Type B pancreatic cell (in vitro differentiated cells): ENCODE measurements at regions not wholly inside any gene's neighbourhood (a gene's known extent, or its start where the extent isn't known, plus 50 kb on each side); places are given as distances from the start of the nearest gene placed in this dataset.

Experiments used
- DNase-seq: peaks from one replicate; pipeline ENCODE4 v3.0.0; 2021; ENCODE audit warnings: mixed read lengths; ENCODE audit not compliant: unreplicated experiment; ENCODE audit errors: extremely low spot score
- H3K27ac Mint-ChIP-seq: 2 replicates; pipeline ENCODE4 v1.8.0; 2021; ENCODE audit warnings: mild to moderate bottlenecking, mixed read lengths
- H3K27me3 Mint-ChIP-seq: 2 replicates; pipeline ENCODE4 v1.8.0; 2021; ENCODE audit warnings: mixed read lengths
- H3K36me3 Mint-ChIP-seq: 2 replicates; pipeline ENCODE4 v1.8.0; 2021; ENCODE audit warnings: mixed read lengths
- H3K4me1 Mint-ChIP-seq: one replicate; pipeline ENCODE4 v1.8.0; 2021; ENCODE audit warnings: mixed read lengths; ENCODE audit not compliant: unreplicated experiment
- H3K4me3 Mint-ChIP-seq: 2 replicates; pipeline ENCODE4 v1.8.0; 2021; ENCODE audit warnings: mild to moderate bottlenecking, mixed read lengths
- H3K9me3 Mint-ChIP-seq: 2 replicates; pipeline ENCODE4 v1.8.0; 2021; ENCODE audit warnings: mixed read lengths
- CTCF ChIP-seq: fragments of 200-600 bp; sonication (generic); conservative IDR thresholded peaks from 2 replicates; pipeline ENCODE4 v1.5.0; 2021; ENCODE audit warnings: antibody characterized with exemption, mild to moderate bottlenecking

GRCh38 chr20:22834651-22835256, 200.4 kb upstream of the SSTR4 start:
- no peaks in the 10 kb centered on the region for H3K9me3 Mint-ChIP-seq
- no peak overlapping the region for H3K4me3 Mint-ChIP-seq
- H3K36me3 Mint-ChIP-seq, result no peaks in the 10 kb centered on the region
- no peak for TF ChIP-seq CTCF
- no peak overlapping the region for H3K27ac Mint-ChIP-seq
- no peak for DNase-seq
- H3K4me1 Mint-ChIP-seq, result peaks cover 13% of the 10 kb centered on the region
- H3K27me3 Mint-ChIP-seq, result peaks cover 60% of the 10 kb centered on the region

GRCh38 chr20:22836211-22836610, 198.9 kb upstream of the SSTR4 start:
- no peak overlapping the region for H3K27ac Mint-ChIP-seq
- no peaks in the 10 kb centered on the region for H3K36me3 Mint-ChIP-seq
- H3K27me3 Mint-ChIP-seq, result peaks cover 60% of the 10 kb centered on the region
- no peak overlapping the region for H3K4me3 Mint-ChIP-seq
- no peak for TF ChIP-seq CTCF
- peaks cover 21% of the 10 kb centered on the region for H3K4me1 Mint-ChIP-seq
- H3K9me3 Mint-ChIP-seq, result no peaks in the 10 kb centered on the region
- DNase-seq, result no peak

- H3K9me3 Mint-ChIP-seq, result no peaks in the 10 kb centered on the region
- peaks cover 23% of the 10 kb centered on the region for H3K4me1 Mint-ChIP-seq
- DNase-seq, result no peak
- H3K4me3 Mint-ChIP-seq, result no peak overlapping the region
- no peak for TF ChIP-seq CTCF
- peaks cover 55% of the 10 kb centered on the region for H3K27me3 Mint-ChIP-seq
- no peaks in the 10 kb centered on the region for H3K36me3 Mint-ChIP-seq
- H3K27ac Mint-ChIP-seq, result no peak overlapping the region
Observed at GRCh38 chr20:22836877-22837276, 198.2 kb upstream of the SSTR4 start.

- H3K4me1 Mint-ChIP-seq, result peaks cover 31% of the 10 kb centered on the region
- H3K9me3 Mint-ChIP-seq, result no peaks in the 10 kb centered on the region
- TF ChIP-seq CTCF, result no peak
- no peaks in the 10 kb centered on the region for H3K36me3 Mint-ChIP-seq
- H3K4me3 Mint-ChIP-seq, result no peak overlapping the region
- no peak overlapping the region for H3K27ac Mint-ChIP-seq
- H3K27me3 Mint-ChIP-seq, result peaks cover 65% of the 10 kb centered on the region
- DNase-seq, result no peak
Observed at GRCh38 chr20:22838001-22838400, 197.1 kb upstream of the SSTR4 start.

GRCh38 chr20:22841846-22842245, 193.3 kb upstream of the SSTR4 start:
- no peaks in the 10 kb centered on the region for H3K36me3 Mint-ChIP-seq
- H3K4me3 Mint-ChIP-seq, result no peak overlapping the region
- H3K9me3 Mint-ChIP-seq, result peaks cover 4% of the 10 kb centered on the region
- no peak overlapping the region for H3K27ac Mint-ChIP-seq
- no peak for DNase-seq
- H3K4me1 Mint-ChIP-seq, result peaks cover 19% of the 10 kb centered on the region
- TF ChIP-seq CTCF, result no peak
- peaks cover 68% of the 10 kb centered on the region for H3K27me3 Mint-ChIP-seq

GRCh38 chr20:22842793-22843192, 192.3 kb upstream of the SSTR4 start:
- H3K27ac Mint-ChIP-seq, result no peak overlapping the region
- no peak for TF ChIP-seq CTCF
- H3K36me3 Mint-ChIP-seq, result no peaks in the 10 kb centered on the region
- H3K4me1 Mint-ChIP-seq, result peaks cover 19% of the 10 kb centered on the region
- no peak overlapping the region for H3K4me3 Mint-ChIP-seq
- peaks cover 4% of the 10 kb centered on the region for H3K9me3 Mint-ChIP-seq
- peaks cover 63% of the 10 kb centered on the region for H3K27me3 Mint-ChIP-seq
- DNase-seq, result no peak
